ENCODE measurements at regions not wholly inside any gene's neighbourhood (a gene's known extent, or its start where the extent isn't known, plus 50 kb on each side); places are given as distances from the start of the nearest gene placed in this dataset.

DNA sequence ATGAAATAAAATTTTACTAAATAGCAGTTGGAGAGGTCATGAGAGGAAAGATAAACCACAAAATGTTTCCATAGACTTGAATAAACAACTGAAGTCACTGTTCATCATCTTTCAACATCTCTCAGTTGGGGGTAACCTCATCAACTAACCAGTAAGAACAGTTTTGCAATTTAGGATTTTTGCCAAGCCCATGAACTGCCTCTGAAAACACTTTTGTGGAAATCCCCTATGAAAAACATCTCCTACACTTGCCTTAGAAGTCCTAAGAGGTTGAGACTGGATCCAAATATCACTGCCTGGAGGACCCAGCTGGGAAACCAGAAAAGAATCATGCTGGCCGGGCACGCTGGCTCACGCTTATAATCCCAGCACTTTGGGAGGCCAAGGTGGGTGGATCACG, 273.1 kb downstream of the C12orf50 start:
- DNase-seq (ENCODE audit: low spot score in 2 of 2): no peak

DNA sequence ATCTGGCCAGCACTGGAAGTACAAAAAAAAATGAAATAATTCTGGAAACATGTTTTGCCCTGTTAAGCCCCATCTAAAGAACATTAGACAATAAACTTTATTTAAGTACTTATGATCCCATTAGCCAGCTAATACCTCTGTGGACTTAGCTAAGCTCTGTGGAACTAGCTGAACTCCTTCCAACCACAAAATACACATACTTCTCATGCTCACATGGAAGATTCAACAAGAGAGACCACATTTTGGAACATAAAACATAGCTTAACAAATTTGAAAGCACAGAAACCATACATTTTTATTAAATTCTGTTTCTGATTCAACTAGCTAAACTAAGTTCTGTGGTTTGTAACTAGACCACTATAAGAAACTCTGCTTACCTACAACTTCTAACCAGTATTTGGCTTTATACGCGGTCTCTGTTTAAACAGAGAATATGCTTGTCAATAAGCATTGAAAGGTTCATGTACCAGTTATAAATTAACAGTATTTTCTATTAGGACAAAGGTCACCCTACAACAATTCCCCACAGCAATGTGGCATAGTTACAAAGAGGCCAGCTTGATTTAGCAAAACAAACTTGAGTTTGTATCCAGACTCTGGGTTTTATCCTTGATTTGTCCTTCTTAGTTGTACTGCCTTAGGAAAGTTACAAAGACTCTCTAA, 300.1 kb downstream of the C12orf50 start:
- DNase-seq (ENCODE audit: low spot score in 2 of 2): no peak
- H3K4me1 Mint-ChIP-seq: no peaks in the 10 kb centered on the region
- H3K9me3 Mint-ChIP-seq: no peaks in the 10 kb centered on the region
- no peaks in the 10 kb centered on the region for H3K27me3 Mint-ChIP-seq
- H3K27ac Mint-ChIP-seq: no peak overlapping the region
- ATAC-seq (ENCODE audit: low read depth): no peak
- no peak overlapping the region for H3K4me3 Mint-ChIP-seq
- no peaks in the 10 kb centered on the region for H3K36me3 Mint-ChIP-seq

More for the DNA sequence above, 273.1 kb downstream of the C12orf50 start:
- H3K36me3 Mint-ChIP-seq: no peaks in the 10 kb centered on the region
- ATAC-seq (ENCODE audit: low read depth): no peak
- no peaks in the 10 kb centered on the region for H3K4me1 Mint-ChIP-seq
- no peak overlapping the region for H3K4me3 Mint-ChIP-seq
- peaks cover 1% of the 10 kb centered on the region for H3K27me3 Mint-ChIP-seq
- peaks cover 2% of the 10 kb centered on the region for H3K9me3 Mint-ChIP-seq
- no peak overlapping the region for H3K27ac Mint-ChIP-seq

DNA sequence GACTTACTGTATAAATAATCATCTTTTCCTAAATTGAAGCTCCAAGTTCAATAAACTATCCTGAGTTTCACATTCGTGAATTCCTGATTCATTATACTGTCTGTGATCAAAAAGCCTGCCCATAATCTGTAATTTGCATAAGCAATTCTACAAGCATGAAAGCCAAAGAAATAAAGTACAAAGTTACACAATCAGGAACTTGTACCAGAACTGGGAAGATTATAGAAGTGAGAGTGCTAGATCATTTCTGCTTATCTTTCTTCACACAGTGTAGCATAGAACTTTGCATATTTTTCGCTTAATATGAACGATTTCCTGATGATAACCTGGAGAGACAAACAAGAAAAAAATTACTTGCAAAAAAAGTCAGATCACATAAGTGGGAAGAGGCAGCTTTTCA, 308.2 kb downstream of the C12orf50 start:
- Mint-ChIP-seq H3K4me1 (no peaks in the 10 kb centered on the region), H3K27ac (no peak overlapping the region), H3K27me3 (no peaks in the 10 kb centered on the region), H3K9me3 (peaks cover 2% of the 10 kb centered on the region), H3K4me3 (no peak overlapping the region), H3K36me3 (no peaks in the 10 kb centered on the region)
- ATAC-seq (ENCODE audit: low read depth) (no peak), DNase-seq (ENCODE audit: low spot score in 2 of 2) (no peak)

DNA sequence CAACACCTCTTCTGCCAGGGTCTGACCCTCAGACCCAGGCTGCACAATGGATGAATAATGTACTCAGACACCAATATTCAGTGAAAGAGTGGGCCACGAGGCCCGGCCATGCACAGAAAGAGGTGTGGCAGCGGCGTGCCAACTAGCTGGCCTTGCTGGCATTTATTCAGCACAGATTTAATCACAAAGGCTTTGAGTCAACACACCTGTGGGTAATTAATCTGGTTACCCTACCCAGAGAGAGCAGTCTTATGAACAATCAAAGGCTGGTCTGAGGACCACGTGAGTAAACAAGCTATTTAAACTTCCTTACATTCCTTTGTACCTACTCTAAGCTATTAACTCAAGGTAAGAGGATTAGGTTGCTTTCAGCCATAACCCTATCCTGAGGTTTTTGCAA, 324.8 kb downstream of the C12orf50 start:
- H3K27ac Mint-ChIP-seq: no peak overlapping the region
- no peaks in the 10 kb centered on the region for H3K4me1 Mint-ChIP-seq
- H3K9me3 Mint-ChIP-seq: peaks cover 3% of the 10 kb centered on the region
- DNase-seq (ENCODE audit: low spot score in 2 of 2) (no peak), ATAC-seq (ENCODE audit: low read depth) (no peak)
- no peak overlapping the region for H3K4me3 Mint-ChIP-seq
- H3K36me3 Mint-ChIP-seq: no peaks in the 10 kb centered on the region
- no peaks in the 10 kb centered on the region for H3K27me3 Mint-ChIP-seq

DNA sequence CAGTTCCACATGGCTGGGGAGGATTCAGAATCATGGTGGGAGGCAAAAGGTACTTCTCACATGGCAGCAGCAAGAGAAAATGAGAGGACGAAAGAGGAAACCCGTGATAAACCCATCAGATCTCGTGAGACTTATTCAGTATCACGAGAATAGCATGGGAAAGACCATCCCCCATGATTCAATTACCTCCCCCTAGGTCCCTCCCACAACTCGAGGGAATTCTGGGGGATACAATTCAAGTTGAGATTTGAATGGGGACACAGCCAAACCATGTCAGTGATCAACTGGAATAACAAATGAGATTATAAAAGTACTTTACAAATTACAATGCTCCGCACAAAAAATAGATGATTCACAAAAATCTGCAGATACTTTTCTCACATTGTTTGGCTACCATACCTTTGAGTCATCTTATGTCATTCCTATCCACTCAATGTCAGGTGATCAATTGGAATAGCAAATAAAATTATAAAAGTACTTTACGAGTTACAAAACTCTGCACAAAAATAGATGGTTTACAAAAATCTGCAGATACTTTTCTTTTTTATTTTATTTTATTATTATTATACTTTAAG, 338.9 kb downstream of the C12orf50 start:
- ATAC-seq (ENCODE audit: low read depth): no peak
- DNase-seq (ENCODE audit: low spot score in 2 of 2): no peak
- H3K27ac Mint-ChIP-seq: no peak overlapping the region
- H3K4me1 Mint-ChIP-seq: no peaks in the 10 kb centered on the region
- no peaks in the 10 kb centered on the region for H3K36me3 Mint-ChIP-seq
- no peaks in the 10 kb centered on the region for H3K9me3 Mint-ChIP-seq
- no peaks in the 10 kb centered on the region for H3K27me3 Mint-ChIP-seq
- no peak overlapping the region for H3K4me3 Mint-ChIP-seq

DNA sequence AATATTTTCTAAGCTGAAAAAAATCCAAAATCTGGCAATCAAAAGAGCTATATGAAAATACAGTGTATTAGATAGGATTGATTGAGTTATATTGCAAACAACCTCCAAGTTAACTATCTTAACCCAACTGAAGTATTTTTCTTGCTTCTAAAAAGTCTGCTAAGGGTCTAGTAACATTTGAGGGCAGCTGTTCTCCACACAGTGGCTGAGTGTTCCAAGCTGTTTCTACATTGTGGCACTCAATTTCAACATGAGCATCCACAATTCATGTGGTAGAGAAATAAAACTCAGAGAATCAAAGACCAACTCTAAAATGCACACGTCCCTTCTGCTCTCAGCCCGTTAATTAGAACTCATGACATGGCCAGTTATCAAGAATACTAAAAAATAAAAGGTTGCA, 340.0 kb downstream of the C12orf50 start:
- Mint-ChIP-seq H3K27ac (no peak overlapping the region), H3K9me3 (no peaks in the 10 kb centered on the region), H3K27me3 (no peaks in the 10 kb centered on the region), H3K4me3 (no peak overlapping the region), H3K4me1 (no peaks in the 10 kb centered on the region), H3K36me3 (no peaks in the 10 kb centered on the region)
- ATAC-seq (ENCODE audit: low read depth) (no peak), DNase-seq (ENCODE audit: low spot score in 2 of 2) (no peak)

DNA sequence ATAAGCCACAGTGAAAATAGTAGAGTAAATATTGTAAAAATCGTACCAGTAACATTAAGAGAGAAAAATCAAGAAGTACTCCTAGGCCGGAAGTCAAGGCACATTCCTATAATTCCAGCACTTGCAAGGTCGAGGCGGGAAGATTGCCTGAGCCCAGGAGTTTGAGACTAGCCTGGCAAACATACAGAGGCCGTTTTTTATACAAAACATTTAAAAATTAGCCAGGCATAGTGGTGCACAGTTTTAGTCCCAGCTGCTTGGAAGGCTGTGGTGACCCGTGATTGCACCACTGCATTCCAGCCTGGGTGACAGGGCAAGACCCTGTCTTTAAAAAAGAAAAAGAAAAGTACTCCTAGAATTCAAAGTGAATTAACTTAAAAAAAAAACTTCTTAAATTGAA, 341.8 kb downstream of the C12orf50 start:
- Mint-ChIP-seq H3K4me1 (no peaks in the 10 kb centered on the region), H3K9me3 (no peaks in the 10 kb centered on the region), H3K36me3 (no peaks in the 10 kb centered on the region), H3K4me3 (no peak overlapping the region), H3K27ac (no peak overlapping the region), H3K27me3 (no peaks in the 10 kb centered on the region)
- no peak for DNase-seq (ENCODE audit: low spot score in 2 of 2)
- ATAC-seq (ENCODE audit: low read depth): no peak

DNA sequence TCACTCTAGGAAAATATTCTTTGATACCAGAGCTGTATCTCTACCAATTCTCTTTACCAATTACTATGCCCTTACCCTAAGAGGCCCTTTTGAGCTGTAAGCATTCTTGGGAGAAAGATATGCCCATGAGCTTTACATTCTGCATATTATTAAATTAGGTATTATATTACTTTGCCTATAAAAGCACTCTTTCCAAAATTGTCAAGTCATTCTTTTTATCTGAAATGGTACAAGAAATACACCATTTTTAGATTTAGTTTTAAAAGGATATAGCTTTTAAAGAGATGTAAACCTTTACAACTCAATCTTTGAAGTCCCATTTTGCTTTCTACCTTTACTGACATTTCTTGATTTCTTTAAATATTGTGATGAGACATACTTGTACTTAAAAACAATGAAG, 343.5 kb downstream of the C12orf50 start:
- no peaks in the 10 kb centered on the region for H3K36me3 Mint-ChIP-seq

DNA sequence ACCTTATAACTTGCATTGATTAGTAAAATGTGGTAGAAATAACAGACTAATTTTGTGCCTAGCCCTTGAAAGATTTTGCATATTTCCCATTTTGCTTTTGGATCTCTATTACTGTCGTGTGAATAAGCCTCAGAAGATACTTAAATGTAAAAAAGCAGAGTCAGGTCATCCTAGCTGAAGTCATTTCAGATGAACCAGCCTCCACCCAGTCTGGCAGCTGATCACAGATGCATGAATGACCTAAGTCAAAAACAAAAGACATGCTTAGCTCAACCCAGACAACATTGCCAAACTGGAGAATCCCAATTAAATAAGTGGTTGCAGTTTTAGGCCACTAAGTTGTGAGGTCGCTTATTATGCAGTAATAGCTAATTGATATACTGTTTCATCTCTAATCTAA, 349.9 kb downstream of the C12orf50 start:
- Mint-ChIP-seq H3K9me3 (no peaks in the 10 kb centered on the region), H3K4me1 (no peaks in the 10 kb centered on the region), H3K36me3 (peaks cover 2% of the 10 kb centered on the region), H3K4me3 (no peak overlapping the region), H3K27ac (no peak overlapping the region), H3K27me3 (no peaks in the 10 kb centered on the region)
- DNase-seq (ENCODE audit: low spot score in 2 of 2) (no peak), ATAC-seq (ENCODE audit: low read depth) (no peak)

More for the DNA sequence above, 343.5 kb downstream of the C12orf50 start:
- ATAC-seq (ENCODE audit: low read depth): no peak
- no peak for DNase-seq (ENCODE audit: low spot score in 2 of 2)
- Mint-ChIP-seq H3K27ac (no peak overlapping the region), H3K4me1 (no peaks in the 10 kb centered on the region), H3K27me3 (no peaks in the 10 kb centered on the region), H3K9me3 (no peaks in the 10 kb centered on the region), H3K4me3 (no peak overlapping the region)

DNA sequence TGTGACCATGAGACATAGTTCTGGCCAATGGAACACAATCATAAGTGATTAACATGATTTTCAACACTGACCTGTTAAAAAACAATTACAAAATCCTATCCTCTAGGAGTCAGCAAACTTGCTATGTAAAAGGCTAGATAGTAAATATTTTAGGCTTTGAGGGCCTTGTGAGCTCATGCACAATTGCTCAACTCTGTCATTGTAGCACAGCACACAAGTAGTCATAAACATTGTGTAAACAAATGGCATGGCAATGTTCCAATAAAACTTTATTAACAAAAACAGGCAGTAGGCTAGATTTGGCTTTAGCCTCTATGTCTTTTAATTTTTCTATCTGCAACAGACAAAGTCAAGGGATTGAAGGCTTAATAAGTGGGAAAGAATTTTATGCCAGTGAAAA, 350.7 kb downstream of the C12orf50 start:
- ATAC-seq (ENCODE audit: low read depth) (no peak), DNase-seq (ENCODE audit: low spot score in 2 of 2) (no peak)
- Mint-ChIP-seq H3K27me3 (no peaks in the 10 kb centered on the region), H3K4me3 (no peak overlapping the region), H3K36me3 (peaks cover 2% of the 10 kb centered on the region), H3K4me1 (no peaks in the 10 kb centered on the region), H3K27ac (no peak overlapping the region), H3K9me3 (no peaks in the 10 kb centered on the region)

DNA sequence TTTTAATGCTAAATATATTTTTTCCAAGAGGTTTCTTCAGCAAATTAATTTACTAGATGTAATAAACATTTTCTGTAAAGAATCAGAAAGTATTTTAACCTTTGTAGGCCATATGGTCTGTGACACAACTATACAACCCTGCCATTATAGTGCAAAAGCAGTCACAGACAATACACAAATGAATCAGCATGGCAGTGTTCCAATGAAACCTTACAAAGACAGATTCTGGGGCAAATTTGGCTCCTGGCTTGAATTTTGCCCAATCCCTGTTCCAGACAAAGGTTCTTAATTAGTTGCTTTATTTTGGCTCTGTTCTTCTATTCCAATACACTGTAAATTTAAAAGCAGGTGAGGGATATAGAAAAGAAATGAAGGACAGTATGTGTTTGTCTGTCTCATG, 352.5 kb downstream of the C12orf50 start:
- Mint-ChIP-seq H3K36me3 (peaks cover 2% of the 10 kb centered on the region), H3K9me3 (no peaks in the 10 kb centered on the region), H3K4me1 (no peaks in the 10 kb centered on the region), H3K4me3 (no peak overlapping the region), H3K27ac (no peak overlapping the region), H3K27me3 (no peaks in the 10 kb centered on the region)
- ATAC-seq (ENCODE audit: low read depth) (no peak), DNase-seq (ENCODE audit: low spot score in 2 of 2) (no peak)

DNA sequence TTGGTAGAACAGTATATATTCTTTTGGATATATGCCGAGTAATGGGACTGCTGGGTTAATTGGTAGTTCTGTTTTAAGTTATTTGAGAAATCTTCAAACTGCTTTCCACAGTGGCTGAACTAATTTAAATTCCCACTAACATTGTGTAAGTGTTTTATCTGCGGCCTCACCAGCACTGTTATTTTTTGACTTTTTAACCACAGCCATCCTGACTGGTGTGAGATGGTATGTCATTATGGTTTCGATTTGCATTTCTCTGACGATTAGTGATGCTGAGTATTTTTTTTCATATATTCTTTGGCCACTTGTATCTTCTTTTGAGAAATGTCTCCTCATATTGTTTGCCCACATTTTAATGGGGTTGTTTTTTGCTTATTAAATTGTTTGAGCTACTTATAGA, 357.4 kb downstream of the C12orf50 start:
- Mint-ChIP-seq H3K27ac (no peak overlapping the region), H3K9me3 (no peaks in the 10 kb centered on the region), H3K4me3 (no peak overlapping the region), H3K4me1 (no peaks in the 10 kb centered on the region), H3K27me3 (no peaks in the 10 kb centered on the region), H3K36me3 (peaks cover 2% of the 10 kb centered on the region)
- ATAC-seq (ENCODE audit: low read depth) (no peak), DNase-seq (ENCODE audit: low spot score in 2 of 2) (no peak)

DNA sequence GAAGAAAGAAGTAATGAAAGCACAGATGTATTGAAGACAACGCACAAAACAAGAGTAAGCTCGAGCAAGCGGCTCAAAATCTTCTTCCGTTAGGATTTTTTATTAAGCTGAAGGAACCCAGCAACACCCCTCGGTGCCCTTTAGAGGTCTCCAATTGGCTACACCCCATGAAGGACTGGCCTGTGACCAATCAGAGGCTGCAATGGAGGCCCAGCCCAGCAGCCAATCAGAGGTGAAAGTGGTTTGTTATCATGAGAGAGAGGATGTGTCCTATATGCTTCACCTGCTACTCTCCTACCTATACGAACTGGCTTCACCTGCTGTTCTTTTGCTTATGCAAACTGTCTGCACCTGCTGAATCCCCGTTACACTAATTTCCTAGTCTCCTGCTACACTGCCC, 358.8 kb downstream of the C12orf50 start:
- DNase-seq (ENCODE audit: low spot score in 2 of 2): no peak
- Mint-ChIP-seq H3K9me3 (no peaks in the 10 kb centered on the region), H3K4me1 (no peaks in the 10 kb centered on the region), H3K36me3 (peaks cover under 1% of the 10 kb centered on the region), H3K27me3 (no peaks in the 10 kb centered on the region), H3K4me3 (no peak overlapping the region), H3K27ac (no peak overlapping the region)
- no peak for ATAC-seq (ENCODE audit: low read depth)

DNA sequence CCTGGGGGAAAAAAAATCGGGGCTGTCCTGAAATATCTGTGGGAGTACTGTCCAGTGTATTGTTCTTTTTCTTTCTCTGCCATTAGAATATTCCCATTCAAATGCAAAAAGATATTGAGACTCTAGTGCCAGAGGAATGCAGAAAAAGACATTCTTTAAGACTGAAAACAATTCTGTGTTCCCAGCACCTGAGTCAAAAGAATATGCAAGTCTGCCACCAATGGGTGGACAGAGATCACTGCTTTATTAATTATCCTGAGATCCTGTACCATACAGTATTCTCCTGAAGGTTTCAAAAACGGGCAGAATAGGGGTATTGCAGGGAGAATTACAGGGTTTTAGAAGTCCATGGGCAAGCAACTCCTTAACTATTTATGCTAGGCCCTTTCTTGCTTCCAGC, 361.8 kb downstream of the C12orf50 start:
- H3K36me3 Mint-ChIP-seq: no peaks in the 10 kb centered on the region
- peak; percentile 41 for ATAC-seq (ENCODE audit: low read depth)
- H3K4me3 Mint-ChIP-seq: no peak overlapping the region
- no peak for DNase-seq (ENCODE audit: low spot score in 2 of 2)
- H3K27ac Mint-ChIP-seq: no peak overlapping the region
- H3K9me3 Mint-ChIP-seq: no peaks in the 10 kb centered on the region
- H3K4me1 Mint-ChIP-seq: peaks cover 2% of the 10 kb centered on the region
- H3K27me3 Mint-ChIP-seq: no peaks in the 10 kb centered on the region

DNA sequence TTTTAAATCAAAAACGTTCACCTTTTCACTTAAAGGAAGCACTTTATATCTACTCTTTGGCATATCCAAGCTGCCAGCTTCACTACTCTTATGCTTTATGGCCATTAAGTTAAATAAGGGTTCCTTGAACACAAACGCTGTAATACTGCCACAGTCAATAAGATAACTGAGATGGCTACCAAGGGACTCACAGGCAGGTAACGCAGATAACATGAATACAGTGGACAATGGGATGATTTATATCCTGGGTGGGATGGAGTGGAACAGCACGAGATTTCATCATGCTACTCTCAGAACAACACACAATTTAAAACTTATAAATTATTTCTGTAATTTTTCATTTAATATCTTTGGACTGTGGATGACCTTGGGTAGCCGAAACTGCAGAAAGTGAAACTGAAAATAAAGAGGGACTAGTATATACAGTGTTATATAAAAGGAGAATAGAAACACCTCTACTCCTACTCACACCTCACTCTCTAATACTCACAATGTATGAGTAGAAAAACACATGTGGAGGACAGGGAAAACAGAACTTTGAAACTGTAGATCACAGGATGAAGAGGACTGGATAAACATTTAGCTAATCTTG, 367.3 kb downstream of the C12orf50 start:
- Mint-ChIP-seq H3K36me3 (no peaks in the 10 kb centered on the region), H3K27me3 (no peaks in the 10 kb centered on the region), H3K4me1 (peaks cover 9% of the 10 kb centered on the region), H3K4me3 (peak overlapping the region; percentile 57), H3K9me3 (no peaks in the 10 kb centered on the region), H3K27ac (peak overlapping the region; percentile 84)
- ATAC-seq (ENCODE audit: low read depth) (peak; percentile 79), DNase-seq (ENCODE audit: low spot score in 2 of 2) (no peak)

All from memory B cell (primary cell).